Loucy (cell line): ENCODE measurements at regions not wholly inside any gene's neighbourhood (a gene's known extent, or its start where the extent isn't known, plus 50 kb on each side); places are given as distances from the start of the nearest gene placed in this dataset.

Experiments
- CTCF ChIP-seq: fragments of 200-600 bp; sonication (generic); conservative IDR thresholded peaks from 2 replicates; pipeline ENCODE4 v1.5.1; 2014; ENCODE audit warnings: mild to moderate bottlenecking, antibody characterized with exemption, low read length
- EZH2phosphoT487 ChIP-seq: fragments of 200-600 bp; IDR thresholded peaks from 2 replicates; pipeline ENCODE4 v1.6.1; 2018; ENCODE audit warnings: antibody characterized with exemption, mild to moderate bottlenecking, moderate library complexity, borderline replicate concordance

GRCh38 chr5:29508131-29508530, 1685.4 kb upstream of the CDH6 start:
- TF ChIP-seq CTCF (no peak), EZH2phosphoT487 (no peak)
